ENCODE measurements at regions not wholly inside any gene's neighbourhood (a gene's known extent, or its start where the extent isn't known, plus 50 kb on each side); places are given as distances from the start of the nearest gene placed in this dataset.
"Not testable (repeated sequence)": the region's sequence is repeated elsewhere in the genome, so short reads cannot be mapped to it uniquely, and the experiment has no call there.

DNA sequence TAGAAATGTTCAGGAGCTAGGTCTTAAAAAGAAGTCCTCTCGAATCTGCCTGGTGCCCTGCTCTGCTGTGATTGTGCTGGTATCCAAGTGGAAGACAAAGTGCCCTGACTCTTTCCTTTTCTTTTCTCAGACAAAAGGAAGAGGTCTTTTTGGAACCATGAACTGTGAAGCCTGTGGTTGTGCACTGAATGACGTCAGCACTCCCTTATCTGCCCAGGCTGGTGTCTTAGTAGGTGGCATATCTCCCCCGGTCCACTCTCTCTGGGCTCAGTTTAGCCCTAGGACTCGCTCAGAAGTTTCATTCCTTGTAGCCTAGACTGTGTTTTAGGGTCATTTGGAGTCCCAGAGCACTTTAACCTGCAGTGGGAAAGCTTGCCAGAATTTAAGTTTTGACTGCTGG lies 400.3 kb upstream of the CT83 start:
- no peak for DNase-seq

- DNase-seq: no peak
Observed at GRCh38 chrX:116862340-116862739, 399.6 kb upstream of the CT83 start.

DNA sequence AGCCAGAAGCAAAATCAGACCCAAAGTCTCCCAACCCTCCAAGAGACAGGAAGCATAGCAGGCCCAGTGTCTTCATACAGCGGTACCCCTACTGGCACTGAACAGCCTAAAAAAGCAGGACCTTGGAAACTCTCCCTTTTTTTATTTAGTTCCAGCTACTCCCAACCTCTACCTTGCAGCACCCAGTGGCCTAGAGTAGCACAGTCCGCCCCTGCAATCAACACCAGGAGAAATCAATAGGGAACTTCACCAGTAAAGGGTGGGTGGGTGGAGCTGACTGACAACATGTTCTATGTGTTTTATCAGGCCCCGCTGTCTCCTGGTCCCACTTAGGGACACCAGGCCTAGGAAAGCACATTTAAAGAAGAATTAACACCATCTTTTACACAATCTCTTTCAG lies 378.5 kb upstream of the CT83 start:
- no peak for DNase-seq

DNA sequence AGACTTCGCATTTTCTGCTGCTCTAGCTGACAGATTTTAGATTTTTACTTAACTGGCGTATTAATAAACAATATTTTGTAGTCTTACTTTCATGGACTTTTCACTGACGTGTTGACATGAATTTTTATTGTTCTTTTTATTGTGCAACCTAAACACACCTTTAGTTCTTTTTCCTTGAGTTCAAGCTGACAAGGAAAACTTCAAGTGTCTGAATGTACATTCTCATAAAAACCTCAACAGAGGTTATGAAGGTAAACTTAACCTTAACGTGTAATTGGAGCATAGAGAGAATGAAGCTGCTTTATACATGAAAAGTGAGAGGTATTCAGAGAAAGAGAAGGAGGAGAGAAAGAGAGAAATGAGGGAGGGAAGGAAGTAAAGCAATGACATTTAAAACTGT lies 364.3 kb upstream of the CT83 start:
- DNase-seq: no peak

- no peak for DNase-seq
Observed at GRCh38 chrX:116824785-116825184, 362.0 kb upstream of the CT83 start.

- DNase-seq: no peak
Observed at GRCh38 chrX:116823677-116824076, 360.9 kb upstream of the CT83 start.

- no peak for DNase-seq
Observed at GRCh38 chrX:116806288-116806802, 343.6 kb upstream of the CT83 start.

DNA sequence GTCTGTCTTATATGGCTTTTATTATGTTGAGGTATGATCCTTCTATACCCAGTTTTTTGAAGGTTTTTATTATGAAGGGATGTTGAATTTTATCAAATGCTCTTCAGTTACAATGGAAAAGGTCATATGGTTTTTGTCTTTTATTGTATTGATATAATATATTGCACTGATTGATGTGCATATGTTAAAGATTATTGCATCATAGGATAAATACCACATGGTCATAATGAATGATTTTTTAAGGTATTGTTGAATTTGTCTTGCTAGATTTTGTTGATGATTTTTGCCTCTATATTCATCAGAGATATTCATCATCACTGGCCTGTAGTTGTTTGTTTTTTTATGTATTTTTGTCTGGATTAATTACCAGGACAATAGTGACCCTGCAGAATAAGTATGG lies 339.2 kb upstream of the CT83 start:
- DNase-seq: no peak

DNA sequence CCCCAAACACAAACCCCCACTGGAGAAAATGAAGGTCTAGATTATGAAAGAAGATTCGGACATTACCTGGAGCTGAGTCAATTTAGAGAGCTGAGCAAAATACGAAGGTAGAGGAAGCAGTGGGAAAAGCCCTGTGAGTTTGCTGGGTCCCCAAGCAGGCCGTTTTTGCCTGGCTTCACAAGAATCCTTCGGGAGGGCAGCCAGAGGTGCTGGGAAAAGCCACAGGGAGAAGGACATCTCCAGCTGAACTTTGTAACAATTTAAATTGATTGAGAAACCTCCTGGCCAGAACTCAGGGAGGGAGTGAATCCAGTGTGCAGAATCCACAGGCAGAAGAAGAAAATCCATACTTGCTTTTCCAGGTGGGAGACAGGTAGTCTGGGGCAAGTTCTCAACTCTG lies 319.1 kb upstream of the CT83 start:
- DNase-seq: no peak

DNA sequence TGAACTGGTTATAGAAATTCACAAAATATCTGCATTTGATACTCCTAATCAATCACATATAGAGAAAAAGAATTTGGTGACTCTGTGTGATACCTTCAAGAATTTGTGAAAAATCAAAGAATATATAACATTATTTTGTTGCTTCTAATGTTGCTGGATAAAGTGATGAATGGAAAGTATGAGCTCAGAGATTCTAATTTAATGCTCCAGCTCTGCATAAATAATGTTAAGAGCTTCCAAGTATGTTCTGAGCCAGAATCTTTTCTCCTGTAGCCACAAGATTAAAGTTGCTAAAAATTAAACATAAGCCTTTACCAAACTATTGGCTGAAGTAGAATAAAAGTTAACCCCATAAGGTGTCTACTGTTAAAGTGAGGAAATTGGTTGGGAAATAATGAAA lies 294.7 kb upstream of the CT83 start:
- DNase-seq: no peak

DNA sequence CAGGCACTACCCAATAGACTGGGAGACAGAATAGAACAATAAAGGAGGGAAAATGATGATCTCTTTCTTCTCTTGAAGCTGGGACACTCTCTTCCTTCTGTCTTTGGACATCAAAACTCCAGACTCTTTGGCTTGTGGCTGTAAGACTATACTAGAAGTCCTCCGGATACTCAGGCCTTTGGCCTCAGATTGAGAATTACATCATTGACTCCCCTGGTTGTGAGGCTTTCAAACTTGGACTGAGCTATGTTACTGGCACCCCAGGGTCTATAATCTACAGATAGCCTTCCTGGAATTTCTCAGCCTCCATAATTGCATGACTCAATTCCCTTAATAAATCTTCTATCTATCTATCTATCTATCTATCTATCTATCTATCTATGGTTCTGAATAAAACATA lies 294.2 kb upstream of the CT83 start:
- no peak for DNase-seq

GRCh38 chrX:116749943-116750342 lies 287.2 kb upstream of the CT83 start:
- no peak for DNase-seq

- no peak for DNase-seq
Observed at GRCh38 chrX:116732214-116732613, 269.4 kb upstream of the CT83 start.

DNA sequence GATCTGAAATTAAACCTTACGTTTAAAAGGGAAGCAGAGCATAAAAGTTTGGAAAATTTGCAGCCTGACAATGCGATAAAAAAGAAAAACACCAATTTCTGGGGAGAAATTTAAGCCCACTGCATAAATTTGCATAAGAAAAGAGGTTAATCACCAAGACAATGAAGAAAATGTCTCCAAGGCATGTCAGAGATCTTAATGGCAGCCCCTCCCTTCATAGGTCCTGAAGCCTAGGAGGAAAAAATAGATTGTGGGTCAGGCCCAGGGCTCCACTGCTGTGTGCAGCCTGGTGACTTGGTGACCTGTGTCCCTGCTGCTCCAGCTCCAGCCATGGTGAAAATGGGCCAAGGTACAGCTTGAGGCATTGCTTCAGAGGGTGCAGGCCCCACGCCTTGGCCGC lies 264.0 kb upstream of the CT83 start:
- DNase-seq: no peak

DNA sequence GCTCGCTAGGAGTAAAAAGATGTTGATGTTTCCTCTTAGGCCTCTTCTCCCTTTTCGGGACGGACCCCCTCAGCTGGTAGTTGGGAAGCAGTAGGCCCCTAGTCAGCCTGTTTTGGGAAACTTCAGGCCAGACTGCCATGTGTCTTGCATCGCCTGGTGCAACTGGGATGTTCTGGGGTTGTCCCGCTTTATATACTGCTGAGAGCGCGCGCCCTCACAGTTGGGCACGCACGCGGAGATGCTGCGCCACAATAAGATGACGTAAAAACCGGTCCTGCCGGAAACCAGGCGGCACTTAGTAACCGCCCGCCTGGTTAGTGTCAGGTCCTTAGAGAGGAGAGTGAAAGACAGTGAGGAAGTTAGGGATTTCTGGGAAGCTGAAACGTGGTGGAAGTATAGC lies 231.3 kb upstream of the CT83 start:
- DNase-seq: no peak

GRCh38 chrX:116679544-116679943 lies 216.8 kb upstream of the CT83 start:
- not testable (repeated sequence) for DNase-seq

- no peak for DNase-seq
Observed at GRCh38 chrX:116667346-116668134, 204.8 kb upstream of the CT83 start.

GRCh38 chrX:116657071-116657470 lies 194.3 kb upstream of the CT83 start:
- no peak for DNase-seq

GRCh38 chrX:116628464-116628863 lies 165.7 kb upstream of the CT83 start:
- DNase-seq: no peak

DNA sequence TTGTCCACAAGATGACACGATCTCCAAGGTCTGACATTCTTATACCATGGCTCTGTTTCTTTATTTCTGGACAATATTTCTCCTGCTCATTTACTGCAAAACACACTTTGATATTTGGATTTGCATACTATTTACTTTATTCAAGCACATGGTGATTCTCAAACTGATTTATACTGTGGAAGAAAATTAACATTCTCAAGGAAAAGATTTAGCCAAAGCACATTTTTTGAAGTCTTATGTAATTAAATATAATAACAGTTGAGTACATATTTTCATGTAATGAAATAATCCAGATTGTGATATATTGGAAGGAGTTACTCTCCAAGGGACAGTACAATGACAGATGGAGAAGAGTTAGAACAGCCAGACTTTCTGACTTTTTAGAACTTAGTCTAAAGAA lies 155.8 kb upstream of the CT83 start:
- DNase-seq: no peak

DNA sequence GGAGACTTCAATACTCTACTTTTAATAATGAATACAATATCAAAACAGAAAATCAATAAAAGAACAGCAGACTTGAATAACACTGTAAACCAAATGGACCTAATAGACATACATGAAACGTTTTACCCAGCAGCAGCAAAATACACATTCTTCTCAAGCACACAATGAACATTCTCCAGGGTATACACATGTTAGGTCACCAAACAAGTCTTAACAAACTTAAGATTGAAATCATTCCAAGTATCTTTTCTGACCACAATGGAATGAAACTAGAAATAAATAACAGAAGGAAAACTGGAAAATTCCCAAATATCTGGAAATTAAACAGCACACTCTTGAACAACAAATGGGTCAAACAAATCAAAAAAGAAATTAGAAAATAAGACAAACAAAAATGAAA lies 145.0 kb upstream of the CT83 start:
- DNase-seq: no peak

GRCh38 chrX:116605576-116605975 lies 142.8 kb upstream of the CT83 start:
- DNase-seq: no peak

DNA sequence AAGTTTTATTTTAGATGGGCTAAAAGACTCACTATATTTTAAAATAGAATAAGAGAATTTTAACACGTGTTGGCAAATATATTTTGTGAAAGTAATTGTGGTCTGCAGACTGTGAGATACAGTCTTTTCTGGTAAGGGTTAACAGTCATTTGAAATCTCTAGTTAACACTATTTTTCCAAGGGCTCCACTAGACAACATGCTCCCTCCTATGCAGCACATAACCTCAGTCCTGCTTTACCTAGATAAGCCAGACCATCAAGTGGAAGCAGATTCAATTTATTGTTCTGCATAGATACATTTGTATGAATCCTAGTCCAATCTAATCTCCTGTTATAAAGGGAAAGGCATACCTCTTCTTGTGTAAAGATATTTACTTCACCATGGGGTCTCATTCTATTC lies 133.2 kb upstream of the CT83 start:
- DNase-seq: no peak

Measured in left kidney (tissue), 1 donor.